HG02973 (cell line): ENCODE measurements at regions not wholly inside any gene's neighbourhood (a gene's known extent, or its start where the extent isn't known, plus 50 kb on each side); places are given as distances from the start of the nearest gene placed in this dataset.
"Not testable (repeated sequence)": the region's sequence is repeated elsewhere in the genome, so short reads cannot be mapped to it uniquely, and the experiment has no call there.

Experiments
- ATAC-seq: cut with Tn5 transposase; IDR thresholded peaks from one replicate; pipeline ENCODE4 v1.9.1; 2021; ENCODE audit warnings: moderate library complexity; ENCODE audit not compliant: unreplicated experiment

DNA sequence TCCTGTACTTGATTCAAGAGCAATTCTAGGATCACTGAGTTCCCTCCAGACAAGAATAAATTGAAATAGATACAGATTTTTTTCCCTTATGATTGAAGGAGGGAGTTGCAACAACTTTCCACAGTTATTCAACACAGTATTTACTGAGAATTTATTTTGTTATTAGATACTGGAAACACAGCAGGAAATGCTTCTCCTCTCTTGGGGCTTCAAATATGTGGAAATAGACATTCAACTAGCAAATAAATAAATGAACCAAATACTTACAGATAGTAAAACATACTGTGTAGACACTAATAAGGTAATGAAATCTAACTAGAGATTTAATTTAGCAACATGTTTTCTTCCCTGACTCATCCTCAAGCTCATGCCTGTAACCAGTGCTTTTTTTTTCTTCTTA is 169.2 kb downstream of the LNPK start:
- no peak for ATAC-seq

DNA sequence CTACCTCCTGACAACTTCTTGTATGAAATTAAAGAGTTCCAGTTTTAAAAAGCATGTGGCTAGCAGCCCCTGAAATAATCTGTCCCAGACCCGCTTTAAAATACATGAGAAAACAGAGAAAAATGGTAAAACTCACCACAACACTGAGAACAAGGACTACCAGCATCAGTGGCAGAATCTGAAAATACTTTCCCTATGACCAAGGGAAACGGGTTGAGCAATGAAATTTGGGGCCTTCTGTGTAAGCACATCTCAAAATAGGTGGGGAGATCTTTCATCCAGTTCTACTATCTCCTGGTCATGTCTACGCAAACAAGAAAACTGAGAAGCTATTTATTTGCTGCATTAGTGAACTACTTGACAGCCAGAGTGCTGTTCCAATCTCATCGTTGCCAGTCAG is 172.3 kb downstream of the LNPK start:
- no peak for ATAC-seq

DNA sequence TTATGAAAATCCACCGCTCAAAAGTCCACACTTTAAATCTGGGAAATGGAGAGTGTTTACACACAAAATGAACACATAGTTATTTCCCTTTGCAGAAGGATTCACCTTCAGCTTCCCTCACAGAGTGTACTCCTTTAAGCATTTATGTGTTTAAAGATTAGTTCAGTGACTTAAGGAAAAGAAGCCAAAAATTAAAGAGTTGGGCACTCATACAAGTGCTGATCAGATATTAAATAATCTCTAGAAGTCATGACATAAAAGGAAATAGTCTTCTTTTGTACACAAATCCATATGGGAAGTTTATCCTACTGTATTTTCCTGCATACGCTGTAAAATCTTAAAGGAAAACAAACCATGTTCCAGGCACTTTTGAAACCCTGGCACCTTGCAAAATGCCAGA is 174.2 kb downstream of the LNPK start:
- ATAC-seq = no peak

DNA sequence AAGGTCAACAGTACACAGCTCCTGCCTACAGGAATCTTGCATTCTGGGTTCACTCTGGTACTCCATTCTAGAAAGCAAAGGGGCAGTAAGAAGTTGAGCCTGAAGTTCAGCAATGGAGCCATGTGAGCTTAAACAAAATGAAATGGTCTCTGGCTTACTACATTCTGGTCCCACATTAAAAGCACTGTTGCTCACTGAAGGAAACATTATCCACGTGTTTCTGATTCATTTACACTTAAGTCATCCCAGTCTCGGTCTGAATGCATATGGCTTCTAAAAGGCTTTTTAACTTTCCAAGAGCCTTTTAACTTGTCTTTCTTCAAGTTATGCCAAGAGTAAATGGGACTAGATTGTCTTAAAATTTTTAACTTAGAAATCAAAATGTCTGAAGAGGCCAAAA is 177.8 kb downstream of the LNPK start:
- no peak for ATAC-seq

DNA sequence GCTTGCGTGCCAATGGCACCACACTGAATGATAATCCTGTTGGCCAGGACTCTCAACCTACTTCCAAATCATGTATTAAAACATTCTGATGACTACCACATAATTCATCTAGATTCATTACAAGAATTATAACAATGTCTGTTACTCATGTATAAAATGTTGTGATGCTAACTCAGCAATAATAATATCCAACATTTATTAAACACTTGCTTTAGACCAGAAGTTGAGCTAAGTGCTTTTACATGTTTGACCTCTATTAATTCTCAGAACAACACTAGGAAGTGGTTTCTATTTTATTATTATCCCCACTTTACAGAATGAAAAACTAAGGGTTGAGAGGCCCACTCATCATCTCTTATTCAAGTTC is 178.4 kb downstream of the LNPK start:
- ATAC-seq = no peak

DNA sequence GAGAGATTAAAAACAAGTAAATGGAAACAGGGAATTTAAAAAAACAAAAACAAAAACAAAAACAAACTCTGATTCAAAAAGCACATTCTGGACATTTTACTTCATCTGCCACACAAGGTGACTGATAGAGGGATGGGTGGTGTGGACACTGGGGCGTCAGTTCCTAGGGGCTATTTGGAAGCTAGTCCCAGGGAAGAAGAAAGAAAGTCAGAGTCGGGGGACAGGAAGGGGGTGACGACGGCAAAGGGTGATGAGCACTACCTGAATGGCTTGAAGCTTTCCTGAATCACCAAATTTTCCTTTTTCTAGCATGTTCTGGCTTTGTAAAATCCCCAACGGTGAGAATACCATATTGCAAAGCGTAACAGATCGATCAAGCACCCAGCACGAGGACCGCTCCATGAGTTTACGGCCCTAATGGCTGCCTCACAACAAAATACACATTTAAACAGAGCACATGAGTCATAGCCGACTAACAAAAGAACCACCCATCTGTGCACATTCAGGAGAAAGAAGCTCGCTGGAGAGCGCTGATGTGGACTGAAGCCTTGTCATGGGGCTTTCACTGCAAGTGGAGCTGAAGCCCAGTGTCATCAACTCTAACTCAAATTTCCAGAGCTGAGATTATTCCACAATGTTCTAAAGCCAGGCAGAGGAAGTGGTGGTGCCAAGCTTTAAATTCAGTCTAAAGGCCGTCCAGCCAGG is 178.9 kb downstream of the LNPK start:
- ATAC-seq = no peak

DNA sequence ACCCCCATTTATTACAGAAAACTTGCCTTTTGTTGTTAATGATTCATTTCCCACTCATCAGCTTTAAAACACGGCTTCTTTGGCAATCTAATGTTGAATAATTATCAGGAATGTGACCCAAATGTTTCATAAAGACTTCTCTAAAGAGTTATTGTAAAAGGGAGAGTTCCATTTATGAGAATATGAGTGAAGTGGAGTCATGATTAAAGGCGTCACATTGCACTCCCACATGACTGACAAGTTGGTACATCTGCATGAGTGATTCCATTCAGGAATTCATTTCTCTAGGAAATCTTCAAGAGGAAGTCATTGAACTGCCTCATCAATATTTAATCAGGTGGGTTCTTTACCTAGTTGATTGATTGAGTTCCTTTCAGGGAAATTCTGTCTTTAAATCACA is 184.8 kb downstream of the LNPK start:
- no peak for ATAC-seq

DNA sequence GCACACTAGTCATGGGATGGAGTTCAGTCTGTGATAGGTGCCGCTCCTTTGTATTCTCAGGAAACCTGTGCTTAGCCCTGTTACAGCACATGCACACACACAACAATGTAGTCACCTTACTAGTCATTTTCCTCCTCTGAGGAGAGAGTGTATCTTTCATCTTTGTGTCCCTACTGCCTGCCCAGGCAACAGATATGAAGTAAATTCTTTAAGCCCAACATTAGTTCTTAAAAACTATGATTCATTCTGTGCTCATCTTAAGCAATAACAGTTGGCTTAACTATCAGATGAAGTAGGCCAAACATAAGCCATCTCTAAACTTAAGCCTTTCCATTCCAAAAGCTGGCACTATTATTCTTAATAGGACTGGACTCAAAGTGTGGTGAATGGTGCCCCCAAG is 186.5 kb downstream of the LNPK start:
- ATAC-seq = no peak

DNA sequence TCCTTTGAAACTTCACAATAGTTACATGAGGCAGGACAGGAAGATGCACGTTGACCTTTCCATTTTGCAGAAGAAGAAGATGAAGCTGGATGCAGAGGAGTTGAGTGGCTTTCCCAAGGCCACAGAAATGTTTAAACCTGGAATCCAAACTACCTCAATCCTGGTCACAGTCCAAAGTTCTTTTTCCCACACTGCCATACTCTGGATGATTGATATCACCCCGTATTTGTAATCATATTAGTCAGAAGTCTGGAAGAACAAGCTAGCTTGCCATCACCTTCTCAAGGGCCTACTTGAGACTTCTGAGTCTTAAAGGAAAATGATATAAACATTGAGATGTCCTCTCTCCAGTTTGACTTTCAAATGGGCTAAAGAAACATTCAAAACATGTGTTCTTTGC is 190.1 kb downstream of the LNPK start:
- no peak for ATAC-seq

DNA sequence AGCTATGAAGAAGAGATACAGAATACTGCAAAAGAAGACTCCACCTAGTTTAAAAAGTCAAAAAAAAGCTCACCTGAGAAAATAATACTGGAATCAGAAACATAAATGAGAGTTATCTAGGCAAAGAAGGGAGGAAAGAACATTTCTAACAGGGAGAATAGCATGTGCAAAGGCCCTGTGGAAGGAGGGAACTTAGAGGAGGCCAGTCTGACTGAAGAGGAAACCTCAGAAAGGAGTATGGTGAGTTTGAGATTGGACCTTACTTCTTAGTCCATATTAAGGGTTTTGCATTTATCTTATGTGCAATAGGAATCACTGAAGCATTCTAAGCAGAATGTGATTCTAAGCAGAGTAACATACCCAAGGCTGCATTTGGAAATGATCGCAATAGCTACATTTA is 193.2 kb downstream of the LNPK start:
- no peak for ATAC-seq

DNA sequence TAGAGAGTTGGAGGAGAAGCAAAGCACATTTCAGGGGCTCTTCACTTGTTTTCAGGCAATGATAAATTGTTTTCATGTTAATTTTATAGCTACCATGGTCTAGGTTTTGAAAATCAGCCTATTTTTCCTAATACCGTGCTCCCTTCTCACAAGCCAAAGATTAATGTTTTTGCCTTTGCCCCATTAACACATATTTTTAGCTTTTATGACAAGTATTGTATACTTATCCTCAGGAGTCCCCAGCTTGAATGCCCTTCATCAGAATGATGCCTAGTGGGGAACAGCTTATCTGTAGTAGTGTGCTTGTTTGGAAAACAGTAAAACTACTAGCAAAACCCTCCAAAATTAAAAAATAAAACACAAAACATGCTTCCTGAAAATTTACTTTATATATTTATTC is 194.0 kb downstream of the LNPK start:
- ATAC-seq = no peak

DNA sequence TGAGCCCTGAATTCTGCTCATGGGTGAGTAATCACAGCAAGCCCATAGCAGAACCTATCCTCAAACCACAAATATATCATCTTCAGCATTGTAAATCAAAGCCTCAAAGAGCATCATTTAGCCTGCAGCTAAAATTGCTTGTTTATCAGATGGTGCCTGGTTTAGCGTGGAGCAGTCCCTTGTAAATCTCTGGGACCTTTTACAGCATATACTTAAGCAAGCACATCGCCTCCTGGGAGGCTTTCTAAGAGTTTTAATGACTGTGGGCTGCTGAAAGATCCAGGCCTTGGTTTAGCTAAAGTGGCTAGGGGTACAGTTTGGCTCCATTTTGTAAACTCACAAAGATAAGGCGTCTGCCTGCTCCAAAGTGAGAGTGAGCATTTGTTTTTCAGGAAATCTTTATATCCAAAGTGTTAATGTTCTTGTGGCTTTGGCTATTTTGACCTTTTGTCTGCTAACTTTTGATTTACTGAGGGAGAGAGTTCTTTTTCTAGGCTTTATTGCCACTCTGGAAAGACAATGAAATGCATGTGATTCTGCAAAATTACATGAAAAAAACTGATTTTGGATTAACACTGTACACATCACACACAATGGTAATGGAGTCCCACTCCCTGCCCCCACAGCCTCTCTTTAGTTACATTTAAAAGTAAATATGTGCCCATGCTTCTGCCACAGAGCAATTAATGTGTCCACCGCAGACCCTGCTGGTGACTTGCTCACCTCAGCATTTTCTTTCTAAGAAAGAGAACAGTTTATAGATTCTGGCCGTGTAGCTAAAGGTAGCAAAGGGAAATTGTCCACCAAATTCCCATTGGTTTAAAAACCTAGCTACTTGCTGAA is 194.8 kb downstream of the LNPK start:
- ATAC-seq = no peak

DNA sequence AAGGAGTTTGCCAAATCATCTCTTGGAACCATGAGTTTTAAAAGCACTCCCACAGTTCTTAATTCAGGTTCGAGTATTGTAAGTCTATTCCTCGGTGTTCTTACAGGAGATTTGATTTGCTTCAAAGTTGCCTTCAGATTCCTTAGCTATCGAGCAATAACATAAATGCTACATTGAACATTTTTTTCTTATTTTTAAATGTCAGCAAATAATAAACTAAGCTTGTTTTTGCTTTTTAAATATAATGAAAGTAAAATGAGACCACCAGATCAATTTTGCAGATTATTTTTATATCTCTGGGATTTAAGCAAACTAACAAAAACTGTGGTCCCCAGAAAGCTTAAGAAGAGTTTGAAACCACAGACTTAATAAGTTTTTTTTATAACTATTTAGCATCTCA is 195.5 kb downstream of the LNPK start:
- ATAC-seq = no peak

DNA sequence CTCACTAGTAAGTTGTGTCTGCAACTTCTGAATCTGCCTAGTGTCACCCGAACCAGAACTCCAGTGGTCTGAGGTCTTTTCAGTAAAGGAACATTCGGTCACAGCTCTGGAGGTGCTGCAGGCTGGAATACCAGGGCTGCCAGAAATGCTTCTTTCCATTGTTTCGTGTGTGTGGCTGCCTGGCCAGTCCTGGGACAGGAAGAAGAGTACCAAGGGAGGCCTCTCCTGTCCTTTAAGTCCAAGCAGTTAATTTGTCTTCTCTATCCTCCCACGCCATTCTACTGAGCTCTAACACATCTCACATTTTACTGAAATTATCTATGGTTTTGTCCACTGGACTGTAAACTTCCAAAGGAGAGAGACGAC is 196.0 kb downstream of the LNPK start:
- ATAC-seq = no peak

DNA sequence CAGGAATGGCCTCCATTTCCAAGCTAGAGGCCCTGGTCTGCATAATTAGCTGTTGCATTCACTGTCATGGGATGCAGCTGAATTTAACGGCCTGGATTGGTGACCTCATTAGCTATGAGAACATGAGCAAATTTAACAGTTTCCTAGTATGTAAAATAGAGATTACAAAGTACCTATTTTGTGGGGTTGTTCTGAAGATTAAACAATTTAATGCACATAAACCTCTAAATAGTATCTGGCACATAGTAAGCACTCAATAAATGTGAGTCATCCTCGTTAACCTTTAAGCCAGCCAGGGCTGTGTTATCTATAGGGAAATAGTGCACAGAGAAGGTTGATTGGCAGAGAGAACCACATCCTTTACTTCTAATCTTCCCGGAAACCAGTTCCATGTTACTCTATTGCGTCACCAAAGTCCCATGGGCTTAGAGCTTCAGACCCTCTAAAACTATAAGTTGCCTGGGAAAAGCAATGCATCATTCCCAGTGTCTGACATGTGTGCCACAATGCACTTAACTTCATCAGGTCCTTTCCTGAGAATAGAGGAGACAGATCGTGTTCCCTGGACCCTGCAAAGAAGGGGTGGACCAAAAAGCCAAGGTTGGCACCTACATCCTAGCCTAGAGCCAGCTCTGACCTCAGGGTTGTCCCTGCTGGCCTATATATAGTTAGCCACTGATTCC is 196.5 kb downstream of the LNPK start:
- ATAC-seq = no peak

DNA sequence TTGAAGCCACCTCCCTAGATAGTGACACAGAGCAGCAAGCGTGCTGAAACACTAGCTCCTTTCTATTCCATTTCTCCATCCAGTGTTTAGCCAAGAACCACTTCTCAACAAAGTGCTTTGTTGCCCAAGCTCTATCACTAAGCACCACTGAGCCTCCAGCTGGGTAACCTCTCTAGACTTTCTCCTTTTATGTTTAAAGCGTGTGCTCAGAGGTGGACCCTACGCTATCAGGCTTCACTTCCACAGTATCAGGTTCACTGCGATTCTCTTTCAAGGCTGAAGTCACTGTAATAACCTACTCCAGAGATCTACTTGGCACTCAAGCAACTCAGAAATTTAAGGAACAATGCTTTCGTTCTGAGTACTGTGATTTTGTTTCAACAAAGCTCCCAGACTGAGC is 197.9 kb downstream of the LNPK start:
- no peak for ATAC-seq

DNA sequence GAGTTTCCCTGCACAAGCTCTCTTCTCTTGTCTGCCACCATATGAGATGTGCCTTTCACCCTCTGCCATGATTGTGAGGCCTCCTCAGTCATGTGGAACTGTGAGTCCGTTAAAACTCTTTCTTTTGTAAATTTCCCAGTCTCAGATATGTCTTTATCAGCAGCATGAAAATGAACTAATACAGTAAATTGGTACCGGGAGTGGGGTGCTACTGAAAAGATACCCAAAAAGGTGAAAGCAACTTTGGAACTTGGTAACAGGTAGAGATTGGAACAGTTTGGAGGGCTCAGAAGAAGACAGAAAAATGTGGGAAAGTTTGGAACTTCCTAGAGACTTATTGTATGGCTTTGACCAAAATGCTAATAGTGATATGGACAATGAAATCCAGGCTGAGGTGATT is 205.6 kb downstream of the LNPK start:
- not testable (repeated sequence) for ATAC-seq

DNA sequence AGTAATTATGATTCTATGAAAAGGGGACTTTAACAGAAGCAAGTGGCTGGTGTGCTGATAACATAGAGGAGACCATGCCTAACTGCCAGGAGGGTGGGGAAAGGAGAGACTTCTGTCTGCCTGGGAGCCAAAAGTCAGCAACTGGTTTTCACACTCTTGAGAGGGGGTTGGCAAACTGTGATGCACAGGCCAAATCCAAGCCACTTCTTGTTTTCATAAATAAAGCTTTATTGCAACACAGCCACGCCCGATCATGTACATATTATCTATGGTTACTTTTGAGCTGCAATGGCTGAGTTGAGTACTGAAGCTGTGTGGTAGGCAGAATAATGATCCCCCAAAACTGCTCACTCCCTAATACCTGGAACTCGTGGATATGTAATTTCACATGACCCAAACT is 208.4 kb downstream of the LNPK start:
- no peak for ATAC-seq

DNA sequence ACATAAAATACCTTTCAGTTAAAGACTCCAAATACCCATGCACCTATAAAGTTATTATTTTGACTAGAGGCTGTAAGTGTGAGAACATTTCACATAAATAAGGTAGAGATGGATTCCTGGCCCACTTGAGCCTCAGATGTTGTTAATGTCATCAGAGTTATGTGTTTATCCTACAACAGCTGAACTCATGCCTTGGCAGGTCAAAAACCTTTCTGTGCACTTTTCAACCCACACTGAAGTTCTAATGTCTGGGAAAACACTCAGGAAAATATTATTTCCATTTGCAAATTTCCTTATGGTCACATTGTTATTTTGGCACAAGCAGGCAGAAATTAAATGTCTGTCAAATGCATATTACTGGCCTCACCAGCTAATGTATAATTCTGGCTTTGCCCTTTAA is 209.2 kb downstream of the LNPK start:
- ATAC-seq = no peak

DNA sequence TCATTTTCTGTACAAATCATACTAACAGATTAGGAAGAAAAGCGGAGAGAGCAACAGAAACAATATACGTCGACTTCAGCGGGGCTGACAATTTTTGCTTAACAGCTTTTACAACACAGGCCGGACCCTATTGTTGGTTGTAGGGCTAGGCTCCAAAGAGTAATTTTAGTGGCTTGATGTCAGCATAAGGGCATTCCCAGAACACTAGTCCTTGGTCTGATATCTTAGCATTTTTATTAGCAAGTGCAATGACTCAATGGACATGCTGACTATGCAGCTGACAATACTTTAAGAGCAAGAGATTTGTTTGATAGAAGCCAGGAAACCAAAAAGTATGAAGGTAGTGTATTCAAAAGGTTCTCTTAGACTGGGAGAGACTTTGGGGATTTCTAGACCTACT is 209.9 kb downstream of the LNPK start:
- no peak for ATAC-seq

DNA sequence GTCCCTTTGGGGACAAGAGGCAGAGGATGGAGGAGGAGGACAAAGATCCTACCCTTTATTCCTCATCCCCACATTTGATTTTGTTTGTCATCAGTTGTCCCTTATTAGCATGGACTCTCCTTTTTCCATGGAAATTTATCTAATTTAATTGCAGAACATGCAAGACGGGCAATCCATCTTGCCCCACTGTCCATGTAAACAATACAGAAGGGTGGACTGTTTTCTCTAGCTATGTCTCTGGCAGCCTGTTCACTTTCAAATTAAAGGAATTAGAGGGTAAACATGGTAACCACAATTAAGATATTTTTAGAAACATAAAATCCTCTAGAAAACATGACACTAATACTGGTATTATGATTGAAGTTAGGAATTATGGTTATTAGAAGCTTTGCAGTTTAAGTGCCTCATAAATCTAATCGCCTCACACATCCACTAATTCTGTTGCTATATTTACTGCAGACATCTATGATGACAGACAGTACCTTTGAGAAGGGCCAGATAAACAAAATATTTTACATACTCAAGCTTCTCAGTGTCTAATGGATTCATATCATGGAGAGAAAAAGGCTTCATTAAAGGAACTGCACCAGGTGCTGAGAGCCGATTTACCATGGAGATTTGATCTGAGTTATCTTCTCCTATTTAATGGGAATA is 215.5 kb downstream of the LNPK start:
- ATAC-seq = no peak

DNA sequence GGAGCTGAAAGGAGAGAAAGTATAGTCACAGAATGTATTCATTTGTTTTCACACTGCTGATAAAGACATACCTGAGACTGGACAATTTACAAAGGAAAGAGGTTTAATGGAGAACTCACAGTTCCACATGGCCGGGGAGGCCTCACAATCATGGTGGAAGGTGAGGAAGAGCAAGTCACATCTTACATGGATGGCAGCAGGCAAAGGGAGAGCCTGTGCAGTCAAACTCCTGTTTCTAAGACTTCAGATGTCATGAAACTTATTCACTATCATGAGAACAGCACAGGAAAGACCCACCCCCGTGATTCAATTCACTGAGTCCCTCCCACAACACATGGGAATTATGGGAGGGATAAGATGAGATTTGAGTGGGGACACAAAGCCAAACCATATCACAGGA is 224.7 kb downstream of the LNPK start:
- ATAC-seq = not testable (repeated sequence)
